GM18909 (cell line): ENCODE measurements at regions not wholly inside any gene's neighbourhood (a gene's known extent, or its start where the extent isn't known, plus 50 kb on each side); places are given as distances from the start of the nearest gene placed in this dataset.
"Not testable (repeated sequence)": the region's sequence is repeated elsewhere in the genome, so short reads cannot be mapped to it uniquely, and the experiment has no call there.

ENCODE experiments used
- ATAC-seq: cut with Tn5 transposase; IDR thresholded peaks from one replicate; pipeline ENCODE4 v1.9.1; 2021; ENCODE audit warnings: mild to moderate bottlenecking; ENCODE audit not compliant: unreplicated experiment, poor library complexity

- ATAC-seq: no peak
These were observed 1921.4 kb upstream of the PCDH20 start for GRCh38 chr13:63337041-63337440.

- no peak for ATAC-seq
These were observed 1920.9 kb upstream of the PCDH20 start for GRCh38 chr13:63336549-63336948.

DNA sequence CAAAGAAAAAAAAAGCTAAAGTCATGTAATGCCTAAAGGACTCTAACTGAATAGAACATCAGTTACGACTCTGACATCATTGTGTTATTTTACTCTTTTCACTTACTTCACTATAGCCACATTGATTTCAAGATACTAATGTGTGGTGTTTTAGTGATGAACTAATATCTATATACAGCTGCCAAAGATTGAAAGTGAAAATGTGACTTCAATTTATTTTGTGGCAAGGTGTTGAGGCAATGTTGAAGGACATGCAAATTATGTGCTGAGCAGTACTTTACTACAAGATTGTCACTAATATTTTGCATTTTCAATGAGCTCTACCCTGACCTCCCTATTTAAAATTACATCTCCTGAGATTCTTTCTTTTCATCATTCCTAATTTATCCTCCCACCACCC lies 1911.9 kb upstream of the PCDH20 start:
- no peak for ATAC-seq

- no peak for ATAC-seq
These were observed 1907.8 kb upstream of the PCDH20 start for GRCh38 chr13:63323441-63323840.

DNA sequence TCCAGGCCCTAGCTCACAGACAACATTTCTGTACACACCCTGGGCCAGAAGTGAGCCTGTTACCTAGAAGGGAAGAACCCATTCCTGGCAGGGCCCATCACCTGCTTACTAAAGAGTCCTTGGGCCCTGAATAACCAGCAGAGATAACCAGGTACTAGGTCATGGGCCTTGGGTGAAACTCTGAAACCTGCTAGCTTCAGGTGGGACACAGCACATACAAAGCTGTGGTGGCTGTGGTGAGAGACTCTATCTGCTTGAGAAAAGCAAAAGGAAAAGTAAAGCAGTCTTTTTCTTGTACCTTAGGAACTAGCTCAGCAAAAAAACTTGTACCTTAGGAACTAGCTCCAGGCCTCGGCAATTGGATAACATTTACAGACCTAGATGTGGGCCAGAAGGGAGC lies 1895.9 kb upstream of the PCDH20 start:
- no peak for ATAC-seq

GRCh38 chr13:63308549-63309165 lies 1893.0 kb upstream of the PCDH20 start:
- ATAC-seq: no peak

GRCh38 chr13:63307228-63307627 lies 1891.6 kb upstream of the PCDH20 start:
- no peak for ATAC-seq

GRCh38 chr13:63305641-63306133 lies 1890.0 kb upstream of the PCDH20 start:
- ATAC-seq: no peak

DNA sequence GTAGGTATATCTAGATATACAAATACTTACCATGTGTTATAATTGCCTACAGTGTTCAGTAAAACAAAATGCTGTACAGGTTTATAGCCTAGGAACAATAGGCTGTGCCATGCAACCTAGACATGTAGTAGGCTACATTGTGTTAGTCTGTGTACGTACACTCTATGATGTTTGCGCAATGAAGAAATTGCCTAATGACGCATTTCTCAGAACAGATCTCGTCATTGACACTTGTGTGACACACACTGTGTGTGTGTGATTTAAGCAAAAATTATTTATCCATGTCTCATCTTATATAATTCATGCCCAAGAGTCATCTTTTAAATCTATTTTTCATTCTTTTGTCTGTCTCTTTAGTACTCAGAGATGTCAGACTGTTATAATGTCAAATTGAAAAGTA lies 1888.8 kb upstream of the PCDH20 start:
- ATAC-seq: no peak

DNA sequence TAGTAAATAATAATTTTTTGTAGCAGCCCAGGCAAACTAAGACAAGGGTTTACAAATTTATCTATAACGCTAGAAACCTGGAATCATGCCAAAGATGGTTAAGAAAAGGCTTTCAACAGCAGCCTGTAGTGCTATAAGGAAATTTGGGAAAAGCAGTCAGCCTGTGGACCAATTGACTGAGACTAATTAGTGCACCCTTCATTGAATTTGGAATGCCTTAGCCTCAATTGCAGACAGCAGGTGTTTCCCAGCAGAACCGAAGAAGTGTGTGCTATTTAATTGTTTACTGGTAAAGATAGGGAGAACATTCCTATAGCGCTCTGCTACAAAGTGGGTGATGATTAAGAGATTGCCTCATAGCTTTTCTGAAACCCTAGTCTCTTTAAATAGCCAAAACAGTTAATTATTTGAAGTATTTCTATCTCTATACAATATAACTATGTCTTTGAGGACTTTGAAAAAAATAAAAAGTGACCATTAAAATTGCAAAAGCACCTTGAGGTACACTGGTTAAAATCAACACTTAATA lies 1884.3 kb upstream of the PCDH20 start:
- ATAC-seq: no peak

DNA sequence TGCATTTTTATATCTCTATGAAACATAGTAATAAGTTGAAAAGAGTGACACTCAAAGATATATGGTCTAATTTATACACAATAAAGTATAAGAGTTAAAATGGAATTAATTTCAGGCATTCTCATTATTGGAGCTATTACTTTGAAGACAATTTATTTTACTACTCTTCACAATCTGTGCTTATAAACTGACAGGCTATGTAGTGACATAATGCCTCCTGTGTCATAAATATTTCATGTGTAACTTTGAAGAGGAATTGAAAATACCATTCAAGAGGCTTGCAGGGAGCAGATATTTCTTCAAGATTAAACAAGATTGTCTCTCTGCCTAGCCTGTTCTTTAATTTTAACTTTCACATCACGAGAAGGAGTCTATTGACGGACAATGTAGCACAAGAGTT lies 1881.5 kb upstream of the PCDH20 start:
- ATAC-seq: no peak

- no peak for ATAC-seq
These were observed 1876.1 kb upstream of the PCDH20 start for GRCh38 chr13:63291701-63292100.

- no peak for ATAC-seq
These were observed 1872.9 kb upstream of the PCDH20 start for GRCh38 chr13:63288576-63288975.

DNA sequence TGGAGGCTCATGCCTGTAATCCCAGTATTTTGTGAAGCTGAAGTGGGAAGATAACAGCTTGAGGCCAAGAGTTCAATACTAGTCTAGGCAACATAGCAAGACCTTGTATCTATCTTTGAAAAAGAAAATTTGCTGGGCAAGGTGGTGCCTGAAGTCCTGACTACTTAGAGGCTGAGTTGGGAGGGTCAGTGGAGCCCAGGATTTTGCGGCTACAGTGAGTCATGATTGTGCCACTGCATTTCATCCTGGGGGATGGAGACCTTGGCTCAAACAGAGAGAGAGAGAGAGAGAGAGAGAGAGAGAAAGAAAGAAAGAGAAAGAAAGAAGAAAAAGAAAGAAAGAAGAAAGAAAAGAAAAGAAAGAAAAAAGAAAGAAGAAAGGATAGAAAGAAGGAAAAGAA lies 1872.3 kb upstream of the PCDH20 start:
- ATAC-seq: no peak

- no peak for ATAC-seq
These were observed 1869.8 kb upstream of the PCDH20 start for GRCh38 chr13:63285426-63285825.

DNA sequence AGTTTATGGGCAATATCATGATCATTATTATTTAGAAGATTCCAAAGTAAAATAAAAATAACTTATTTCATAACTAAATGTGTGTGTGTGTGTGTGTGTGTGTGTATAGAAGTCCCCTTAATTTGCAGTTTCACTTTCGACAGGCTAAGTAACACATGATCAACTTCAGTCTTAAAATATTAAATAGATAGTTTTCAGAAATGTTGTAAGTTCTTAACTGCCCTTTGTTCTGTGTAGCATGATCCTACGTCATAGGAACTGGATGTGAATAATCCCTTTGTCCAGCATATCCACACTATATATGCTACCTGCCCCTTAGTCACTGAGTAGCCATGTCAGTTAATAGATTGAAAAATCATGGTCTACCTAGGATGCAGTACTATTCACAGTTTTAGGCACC lies 1863.5 kb upstream of the PCDH20 start:
- ATAC-seq: no peak

DNA sequence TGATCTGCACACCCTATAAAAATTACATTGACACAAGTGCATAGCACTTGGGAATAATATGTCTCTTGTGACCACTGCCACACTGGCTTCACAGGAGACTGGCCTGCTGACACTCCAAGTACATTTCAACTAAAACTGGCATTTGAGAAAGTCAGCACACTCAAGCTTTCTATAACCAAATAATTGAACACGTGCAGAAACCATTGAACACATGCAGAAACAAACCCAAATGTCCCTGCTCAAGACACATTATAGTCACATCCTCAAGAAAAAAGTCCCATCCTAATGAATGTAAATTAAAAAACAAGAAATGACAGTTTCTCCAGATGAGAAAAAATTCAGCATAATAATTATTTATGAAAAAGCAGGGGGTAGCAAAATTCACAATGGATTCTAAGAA lies 1859.1 kb upstream of the PCDH20 start:
- no peak for ATAC-seq

GRCh38 chr13:63249411-63250187 lies 1834.0 kb upstream of the PCDH20 start:
- ATAC-seq: no peak

DNA sequence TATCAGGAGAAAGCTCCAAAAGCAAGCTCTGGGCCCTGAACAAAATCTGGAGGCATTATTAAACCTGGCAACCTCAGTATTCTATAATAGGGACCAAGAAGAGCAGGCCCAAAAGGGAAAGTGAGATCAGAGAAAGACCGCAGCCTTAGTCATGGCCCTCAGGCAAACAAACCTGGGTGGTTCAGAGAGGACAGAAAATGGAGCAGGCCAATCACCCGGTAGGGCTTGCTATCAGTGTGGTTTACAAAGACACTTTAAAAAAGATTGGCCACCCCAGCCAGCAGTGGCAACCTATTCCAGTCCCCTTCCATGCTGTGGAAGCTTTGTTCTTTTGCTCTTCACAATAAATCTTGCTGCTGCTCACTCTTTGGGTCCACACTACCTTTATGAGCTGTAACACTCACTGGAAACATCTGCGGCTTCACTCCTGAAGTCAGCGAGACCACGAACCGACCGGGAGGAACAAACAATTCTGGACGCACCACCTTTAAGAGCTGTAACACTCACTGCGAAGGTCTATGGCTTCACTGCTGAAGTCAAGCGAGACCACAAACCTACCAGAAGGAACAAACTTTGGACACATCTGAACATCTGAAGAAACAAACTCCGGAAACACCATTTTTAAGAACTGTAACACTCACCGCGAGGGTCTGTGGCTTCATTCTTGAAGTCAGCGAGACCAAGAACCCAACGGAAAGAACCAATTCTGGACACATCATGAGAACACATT lies 1821.2 kb upstream of the PCDH20 start:
- not testable (repeated sequence) for ATAC-seq

DNA sequence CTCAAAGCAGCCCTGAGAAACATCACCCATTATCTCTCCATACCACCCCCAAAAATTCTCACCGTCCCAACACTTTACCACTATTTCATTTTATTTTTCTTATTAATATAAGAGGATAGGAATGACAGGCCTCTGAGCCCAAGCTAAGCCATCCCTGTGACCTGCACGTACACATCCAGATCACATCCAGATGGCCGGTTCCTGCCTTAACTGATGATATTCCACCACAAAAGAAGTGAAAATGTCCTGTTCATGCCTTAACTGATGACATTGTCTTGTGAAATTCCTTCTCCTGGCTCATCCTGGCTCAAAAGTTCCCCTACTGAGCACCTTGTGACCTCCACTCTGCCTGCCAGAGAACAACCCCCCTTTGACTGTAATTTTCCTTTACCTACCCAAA lies 1802.9 kb upstream of the PCDH20 start:
- ATAC-seq: not testable (repeated sequence)
